CD4-positive, alpha-beta memory T cell (primary cell): ENCODE measurements at regions not wholly inside any gene's neighbourhood (a gene's known extent, or its start where the extent isn't known, plus 50 kb on each side); places are given as distances from the start of the nearest gene placed in this dataset.
"Not testable (repeated sequence)": the region's sequence is repeated elsewhere in the genome, so short reads cannot be mapped to it uniquely, and the experiment has no call there.

Experiments used
- CTCF ChIA-PET: fragments of 350-600 bp; sonication (Branson Sonifier 250); formaldehyde crosslinking; loops from one replicate; lab custom pipeline; 2021; ENCODE audit warnings: inconsistent platforms; ENCODE audit not compliant: partially characterized antibody; lab: Charles Lee
- POLR2A ChIA-PET: fragments of 350-600 bp; sonication (Branson Sonifier 250); formaldehyde crosslinking; loops from one replicate; lab custom pipeline; 2021; ENCODE audit not compliant: partially characterized antibody; lab: Charles Lee
- DNase-seq, 5 donors: peaks; one replicate each; pipeline versions ENCODE4 v3.0.0 to v3.0.0-alpha.2; 2020 to 2022; ENCODE audit warnings: mixed read lengths in 1 of 5
- H3K27ac ChIP-seq: one replicate; pipeline ENCODE4 v1.7.0; 2013; ENCODE audit warnings: low read depth, low read length
- H3K27me3 ChIP-seq: 2 replicates; pipeline ENCODE4 v1.7.0; 2013; ENCODE audit warnings: mild to moderate bottlenecking, low read length, moderate library complexity; ENCODE audit not compliant: insufficient read depth
- H3K36me3 ChIP-seq: 2 replicates; pipeline ENCODE4 v1.7.0; 2013; ENCODE audit warnings: mild to moderate bottlenecking, low read length, moderate library complexity; ENCODE audit not compliant: insufficient read depth
- H3K4me1 ChIP-seq: 2 replicates; pipeline ENCODE4 v1.7.0; 2013; ENCODE audit warnings: mild to moderate bottlenecking, low read length, moderate library complexity; ENCODE audit not compliant: insufficient read depth
- H3K4me3 ChIP-seq, 2 donors: one replicate each; pipeline ENCODE4 v1.7.0; 2013; ENCODE audit warnings: low read length in 2 of 2, mild to moderate bottlenecking in 1 of 2
- H3K9me3 ChIP-seq, 2 donors: one replicate each; pipeline ENCODE4 v1.7.0; 2013; ENCODE audit warnings: low read length in 2 of 2, control low read depth in 1 of 2; ENCODE audit not compliant: control insufficient read depth in 1 of 2
- H3K27ac Mint-ChIP-seq, 7 donors: one replicate each; pipeline ENCODE4 v1.8.0; 2020 to 2021; ENCODE audit warnings: mixed read lengths in 7 of 7, mild to moderate bottlenecking in 6 of 7, inconsistent platforms in 3 of 7, moderate library complexity in 3 of 7
- H3K27me3 Mint-ChIP-seq, 2 donors: one replicate each; pipeline ENCODE4 v1.8.0; 2020 to 2021; ENCODE audit warnings: mixed read lengths in 2 of 2
- H3K36me3 Mint-ChIP-seq, 2 donors: one replicate each; pipeline ENCODE4 v1.8.0; 2020 to 2021; ENCODE audit warnings: mixed read lengths in 2 of 2, inconsistent platforms in 1 of 2, mild to moderate bottlenecking in 1 of 2
- H3K4me1 Mint-ChIP-seq, 4 donors: one replicate each; pipeline ENCODE4 v1.8.0; 2020 to 2021; ENCODE audit warnings: mixed read lengths in 4 of 4, mild to moderate bottlenecking in 1 of 4
- H3K4me3 Mint-ChIP-seq, 8 donors: one replicate each; pipeline ENCODE4 v1.8.0; 2020 to 2021; ENCODE audit warnings: mixed read lengths in 8 of 8, mild to moderate bottlenecking in 7 of 8, moderate library complexity in 6 of 8, inconsistent platforms in 3 of 8
- H3K9me3 Mint-ChIP-seq, 8 donors: one replicate each; pipeline ENCODE4 v1.8.0; 2020 to 2021; ENCODE audit warnings: mixed read lengths in 8 of 8, mild to moderate bottlenecking in 5 of 8, inconsistent platforms in 3 of 8, moderate library complexity in 1 of 8
- intact Hi-C: fragments of 100-400 bp; cut with micrococcal nuclease; formaldehyde crosslinking; loops from one replicate; pipeline ENCODE4 v1.15.1; 2023

DNA sequence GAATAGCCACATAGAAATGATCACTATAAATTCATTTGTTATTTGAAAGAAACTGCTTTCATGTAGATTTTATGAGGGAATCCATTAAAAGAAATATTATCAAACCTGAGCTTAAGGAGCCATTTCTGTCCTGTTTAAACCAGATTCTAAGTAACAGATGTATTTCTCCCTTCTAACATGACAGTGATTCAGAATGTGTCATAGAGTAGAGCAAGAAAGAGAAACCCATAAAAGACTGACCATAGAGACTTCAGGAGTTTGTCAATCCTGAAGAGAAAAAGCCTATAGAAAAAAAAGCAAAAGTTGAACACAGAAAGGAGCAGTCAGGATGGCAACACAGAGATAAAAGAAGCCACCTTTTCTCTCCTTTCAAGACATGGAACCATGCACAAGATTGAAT, 390.6 kb downstream of the PRIM2 start:
- H3K9me3 Mint-ChIP-seq, H3K27ac Mint-ChIP-seq, DNase-seq, H3K27me3 Mint-ChIP-seq, intact Hi-C loops, H3K36me3 Mint-ChIP-seq, H3K4me1 ChIP-seq, H3K4me1 Mint-ChIP-seq, POLR2A ChIA-PET, H3K27ac ChIP-seq, H3K9me3 ChIP-seq, H3K4me3 Mint-ChIP-seq, H3K36me3 ChIP-seq, H3K27me3 ChIP-seq, CTCF ChIA-PET, H3K4me3 ChIP-seq: not testable (repeated sequence)

DNA sequence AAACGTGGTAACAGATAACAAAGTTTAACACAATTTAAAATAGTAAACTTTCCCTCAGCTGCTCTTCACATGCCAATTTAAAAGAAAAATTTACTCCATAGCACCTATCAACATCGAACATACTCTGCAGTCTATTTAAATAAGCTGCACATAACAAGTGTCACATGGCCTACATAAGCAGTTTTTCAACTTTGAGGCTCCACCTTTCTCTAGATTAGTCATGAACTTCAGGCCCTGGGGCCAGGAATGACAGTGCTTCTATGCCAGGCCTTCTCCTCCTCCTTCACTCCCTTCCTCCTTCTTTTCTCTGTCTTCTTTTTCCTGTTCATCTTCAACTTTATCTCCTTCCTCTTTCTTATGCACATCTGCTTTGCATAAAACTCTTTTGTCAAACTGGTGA, 405.1 kb downstream of the PRIM2 start:
- H3K9me3 Mint-ChIP-seq, intact Hi-C loops, H3K36me3 Mint-ChIP-seq, H3K27me3 Mint-ChIP-seq, H3K27ac Mint-ChIP-seq, H3K4me3 Mint-ChIP-seq, H3K27ac ChIP-seq, H3K27me3 ChIP-seq, H3K9me3 ChIP-seq, DNase-seq, H3K4me1 ChIP-seq, CTCF ChIA-PET, H3K36me3 ChIP-seq, H3K4me1 Mint-ChIP-seq, POLR2A ChIA-PET, H3K4me3 ChIP-seq: not testable (repeated sequence)

DNA sequence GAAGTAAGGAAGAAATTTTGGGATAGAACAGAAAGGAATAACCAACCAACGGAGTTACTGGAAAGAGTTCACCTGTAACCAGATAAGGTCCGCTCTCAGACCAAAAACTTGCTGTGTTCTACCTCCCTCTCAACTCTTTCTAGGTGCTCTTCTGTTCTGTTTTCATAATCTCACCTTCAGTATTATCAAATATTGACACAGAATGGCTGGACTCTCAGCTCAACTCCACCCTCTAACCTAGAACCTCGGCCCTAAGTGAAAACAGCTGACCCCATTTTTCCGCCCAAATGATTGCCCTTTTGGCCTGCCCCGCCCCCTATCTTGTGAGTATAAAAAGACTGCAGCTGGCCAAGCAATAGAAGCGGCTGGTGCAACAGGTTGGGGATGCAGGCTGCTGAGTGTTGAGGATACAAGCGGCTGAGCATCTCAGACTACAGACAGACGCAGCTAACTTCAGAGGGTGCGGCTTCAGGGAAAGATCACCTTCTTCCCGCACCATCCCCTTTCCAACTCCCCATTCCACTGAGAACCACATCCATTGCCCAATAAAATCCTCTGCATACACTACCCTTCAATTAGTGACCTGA, 406.5 kb downstream of the PRIM2 start:
- H3K4me3 Mint-ChIP-seq, intact Hi-C loops, H3K9me3 ChIP-seq, H3K4me1 ChIP-seq, H3K27ac Mint-ChIP-seq, H3K27ac ChIP-seq, CTCF ChIA-PET, H3K27me3 Mint-ChIP-seq, H3K27me3 ChIP-seq, H3K4me3 ChIP-seq, POLR2A ChIA-PET, H3K4me1 Mint-ChIP-seq, H3K36me3 Mint-ChIP-seq, DNase-seq, H3K36me3 ChIP-seq, H3K9me3 Mint-ChIP-seq: not testable (repeated sequence)

DNA sequence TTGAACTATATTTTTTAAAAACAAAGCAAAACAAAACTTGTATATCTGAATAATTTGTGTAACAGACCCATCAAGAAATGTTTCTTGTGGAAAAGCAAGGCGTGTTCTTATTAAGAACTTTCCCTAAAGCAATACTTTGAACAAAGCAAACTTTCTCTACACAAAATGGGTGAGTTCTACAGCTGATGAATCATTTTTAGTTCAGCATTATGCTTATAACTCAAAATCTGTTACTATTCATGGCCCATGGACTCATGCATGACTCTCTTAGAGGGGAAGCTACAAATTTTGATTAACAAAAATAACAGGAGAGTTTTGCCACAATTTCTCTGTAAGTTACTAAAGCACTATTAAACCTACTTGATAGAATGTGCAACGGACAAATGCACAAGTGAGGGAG, 412.0 kb downstream of the PRIM2 start:
- DNase-seq, H3K27ac Mint-ChIP-seq, H3K36me3 Mint-ChIP-seq, H3K36me3 ChIP-seq, POLR2A ChIA-PET, H3K4me1 ChIP-seq, H3K9me3 Mint-ChIP-seq, H3K27me3 ChIP-seq, H3K4me3 ChIP-seq, H3K9me3 ChIP-seq, H3K27ac ChIP-seq, H3K27me3 Mint-ChIP-seq, H3K4me1 Mint-ChIP-seq, H3K4me3 Mint-ChIP-seq, intact Hi-C loops, CTCF ChIA-PET: not testable (repeated sequence)

DNA sequence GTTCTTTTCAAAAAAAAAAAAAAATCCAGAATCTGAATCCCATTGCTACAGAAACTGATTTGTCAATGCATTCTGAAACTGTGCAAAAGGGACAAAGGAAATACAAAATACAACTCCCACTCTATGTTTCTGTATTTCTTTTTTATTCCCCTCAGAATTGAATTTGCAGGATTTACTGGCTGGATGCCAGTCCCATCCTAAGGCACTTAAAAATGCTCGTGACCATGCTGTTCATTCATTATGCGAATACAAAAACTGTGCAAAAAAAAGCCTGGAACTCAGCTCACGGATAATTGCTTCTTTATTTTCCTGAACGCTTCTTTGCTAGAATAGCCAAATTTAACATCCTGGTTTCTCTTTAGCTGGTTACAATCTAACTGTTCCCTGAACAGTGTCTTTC, 413.3 kb downstream of the PRIM2 start:
- H3K4me3 ChIP-seq, H3K4me3 Mint-ChIP-seq, H3K27me3 ChIP-seq, CTCF ChIA-PET, H3K27me3 Mint-ChIP-seq, H3K36me3 Mint-ChIP-seq, H3K9me3 Mint-ChIP-seq, DNase-seq, H3K36me3 ChIP-seq, intact Hi-C loops, H3K9me3 ChIP-seq, H3K27ac Mint-ChIP-seq, H3K4me1 ChIP-seq, H3K27ac ChIP-seq, H3K4me1 Mint-ChIP-seq, POLR2A ChIA-PET: not testable (repeated sequence)

DNA sequence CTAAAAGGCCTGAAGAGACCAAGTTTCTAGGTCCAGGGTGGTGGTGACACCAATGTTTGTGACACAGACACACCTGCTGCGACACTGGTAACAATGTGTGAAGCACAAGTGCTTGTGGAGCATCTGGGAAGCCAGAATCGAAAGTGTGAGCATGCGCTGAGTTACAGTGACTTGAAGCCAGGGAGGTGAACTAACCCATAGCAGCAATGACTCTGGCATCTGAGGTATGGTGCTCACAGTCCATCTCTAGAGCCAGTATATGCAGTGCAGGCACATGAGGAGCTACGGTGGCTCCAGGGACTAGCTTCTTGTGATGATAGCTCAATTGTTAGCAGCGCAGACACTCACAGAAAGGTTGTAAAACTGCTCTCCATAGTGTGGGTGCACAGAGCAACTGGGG, 430.3 kb downstream of the PRIM2 start:
- H3K4me1 Mint-ChIP-seq, H3K9me3 Mint-ChIP-seq, H3K27ac ChIP-seq, intact Hi-C loops, DNase-seq, H3K27me3 Mint-ChIP-seq, H3K9me3 ChIP-seq, CTCF ChIA-PET, H3K4me3 ChIP-seq, H3K4me1 ChIP-seq, H3K4me3 Mint-ChIP-seq, H3K27me3 ChIP-seq, H3K36me3 ChIP-seq, H3K36me3 Mint-ChIP-seq, H3K27ac Mint-ChIP-seq, POLR2A ChIA-PET: not testable (repeated sequence)

DNA sequence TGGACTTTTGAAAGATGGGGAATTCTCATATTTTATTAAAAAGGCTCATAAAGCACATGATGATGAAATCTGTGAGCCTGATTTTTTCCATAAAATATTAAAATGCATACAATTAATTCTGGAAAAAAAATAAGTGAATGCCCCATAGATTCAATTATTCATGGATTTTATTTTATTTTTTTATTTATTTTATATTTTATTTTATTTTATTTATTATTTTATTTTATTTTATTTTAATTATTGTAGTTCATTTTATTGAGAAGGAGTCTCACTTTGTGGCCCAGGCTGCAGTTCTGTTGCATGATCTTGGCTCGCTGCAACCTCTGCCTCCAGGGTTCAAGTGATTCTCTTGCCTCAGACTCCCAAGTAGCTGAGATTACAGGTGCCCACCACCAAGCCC, 442.4 kb downstream of the PRIM2 start:
- H3K4me1 ChIP-seq, H3K27me3 Mint-ChIP-seq, H3K4me3 ChIP-seq, intact Hi-C loops, CTCF ChIA-PET, H3K27ac Mint-ChIP-seq, POLR2A ChIA-PET, H3K36me3 Mint-ChIP-seq, H3K9me3 ChIP-seq, H3K36me3 ChIP-seq, DNase-seq, H3K27ac ChIP-seq, H3K4me1 Mint-ChIP-seq, H3K27me3 ChIP-seq, H3K9me3 Mint-ChIP-seq, H3K4me3 Mint-ChIP-seq: not testable (repeated sequence)

DNA sequence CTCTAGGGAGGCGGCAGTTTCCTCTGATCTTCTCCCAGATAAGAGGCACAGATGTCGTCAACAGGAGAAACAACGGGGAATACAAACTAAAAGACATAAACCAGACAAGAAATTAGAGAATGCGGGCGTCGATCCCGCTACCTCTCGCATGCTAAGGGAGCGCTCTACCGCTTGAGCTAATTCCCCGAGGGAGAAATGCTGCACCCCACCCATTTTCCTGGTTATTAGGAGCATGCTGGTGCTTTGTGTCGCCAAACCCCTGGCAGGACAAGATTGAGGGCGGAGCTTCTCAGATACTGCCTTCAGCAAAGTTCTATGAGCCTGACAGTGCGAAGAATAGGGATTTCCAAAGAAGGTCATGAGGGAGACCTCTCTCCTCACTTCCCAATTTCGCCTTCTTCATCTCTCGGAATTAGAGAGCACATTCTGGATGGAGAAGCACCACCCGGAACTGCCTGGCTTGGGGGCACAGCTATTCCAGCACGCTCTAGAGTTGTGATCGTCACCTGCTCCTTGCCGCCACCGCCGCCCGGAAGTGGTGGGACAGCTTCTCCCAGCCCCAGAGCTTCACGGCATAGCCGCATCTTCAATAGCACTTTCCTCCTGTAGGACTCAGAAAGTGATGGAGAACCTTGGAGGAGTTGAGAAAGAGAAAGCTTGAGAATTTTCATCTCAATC, 475.4 kb downstream of the PRIM2 start:
- Mint-ChIP-seq H3K4me3 (peak overlapping the region in 7 of 8 donors; percentile 13 to 68 (median 61)), H3K4me1 (peaks cover 3 to 18% (median 6%) of the 10 kb centered on the region in 4 donors), H3K27me3 (peaks cover 9 to 29% of the 10 kb centered on the region in 2 donors), H3K9me3 (peaks cover 2 to 15% (median 6%) of the 10 kb centered on the region in 8 donors)
- POLR2A ChIA-PET, H3K27ac ChIP-seq, H3K27me3 ChIP-seq, H3K4me1 ChIP-seq, intact Hi-C loops, H3K36me3 ChIP-seq, H3K36me3 Mint-ChIP-seq, CTCF ChIA-PET, H3K9me3 ChIP-seq, H3K4me3 ChIP-seq, H3K27ac Mint-ChIP-seq: not testable (repeated sequence)
- DNase-seq: peak in 1 of 5 donors; percentile 31
